Activated gamma-delta T cell treated with anti-CD3 and anti-CD28 coated beads, Interleukin-2, amount 50 U/mL, for 16 hours (primary cell): ENCODE measurements at regions not wholly inside any gene's neighbourhood (a gene's known extent, or its start where the extent isn't known, plus 50 kb on each side); places are given as distances from the start of the nearest gene placed in this dataset.

Source experiments
- DNase-seq: peaks from one replicate; pipeline ENCODE4 v3.0.0-alpha.2; 2020; ENCODE audit warnings: low read depth

DNA sequence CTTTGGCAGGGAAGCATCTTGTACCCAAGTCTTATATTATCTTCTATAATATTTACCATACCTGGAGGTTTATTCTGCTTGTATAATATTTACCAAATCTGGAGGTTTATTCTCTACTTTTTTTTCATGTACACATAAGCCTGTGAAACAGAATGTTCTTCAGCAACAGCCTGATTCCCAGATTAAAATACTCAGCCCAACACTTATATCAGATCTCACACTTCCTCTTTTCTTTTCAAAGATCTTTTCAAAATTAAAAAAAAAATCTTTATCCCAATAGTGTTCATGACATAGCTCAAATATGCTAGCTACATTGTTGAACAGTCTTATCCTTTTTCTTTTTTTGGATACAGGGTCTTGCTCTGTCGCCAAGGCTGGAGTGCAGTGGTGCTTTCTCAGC, 300.7 kb downstream of the LMO7 start:
- DNase-seq = no peak

- DNase-seq = no peak
These were observed 299.7 kb downstream of the LMO7 start for GRCh38 chr13:75935805-75936204.

GRCh38 chr13:75934889-75935288, 298.8 kb downstream of the LMO7 start:
- no peak for DNase-seq

DNA sequence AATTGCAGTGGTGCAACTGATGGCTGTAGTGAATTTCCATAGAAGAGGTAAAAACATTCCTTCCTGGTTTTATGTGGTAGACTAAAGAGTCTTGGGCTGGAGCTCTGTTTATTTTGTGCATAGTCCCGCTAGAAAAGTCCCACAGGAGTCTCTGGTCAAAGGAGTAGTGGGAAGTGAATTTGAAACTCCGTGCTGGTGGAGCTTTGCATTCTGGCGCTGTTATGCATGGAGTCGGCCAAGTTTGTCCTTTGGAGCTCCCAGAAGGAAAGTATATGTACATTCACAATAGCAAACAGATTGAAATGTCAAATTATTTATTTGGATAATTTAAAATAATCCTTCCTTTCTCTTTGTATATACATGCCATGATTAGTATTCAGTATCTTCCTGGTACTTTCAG, 296.5 kb downstream of the LMO7 start:
- DNase-seq = no peak

- DNase-seq = no peak
These were observed 295.0 kb downstream of the LMO7 start for GRCh38 chr13:75931116-75931515.

DNA sequence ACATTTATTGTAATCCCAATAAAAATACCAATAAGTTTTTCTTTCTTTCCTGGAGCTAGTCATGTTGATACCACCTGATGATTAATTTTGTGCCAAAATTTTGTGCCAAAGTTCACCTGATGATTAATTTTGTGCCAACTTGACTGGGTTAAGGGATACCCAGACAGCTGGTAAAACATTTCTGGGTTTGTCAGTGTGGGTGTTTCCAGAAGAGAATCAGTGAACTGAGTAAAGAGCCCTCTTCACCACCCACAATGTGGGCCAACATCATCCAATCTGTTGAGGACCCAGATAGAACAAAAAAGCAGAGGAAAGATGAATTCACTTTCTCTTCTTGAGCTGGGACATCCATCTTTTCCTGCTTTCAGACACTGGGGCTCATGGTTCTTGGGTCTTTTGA, 292.9 kb downstream of the LMO7 start:
- DNase-seq = no peak

- no peak for DNase-seq
These were observed 291.1 kb downstream of the LMO7 start for GRCh38 chr13:75927183-75927669.

GRCh38 chr13:75920536-75920935, 284.4 kb downstream of the LMO7 start:
- no peak for DNase-seq

DNA sequence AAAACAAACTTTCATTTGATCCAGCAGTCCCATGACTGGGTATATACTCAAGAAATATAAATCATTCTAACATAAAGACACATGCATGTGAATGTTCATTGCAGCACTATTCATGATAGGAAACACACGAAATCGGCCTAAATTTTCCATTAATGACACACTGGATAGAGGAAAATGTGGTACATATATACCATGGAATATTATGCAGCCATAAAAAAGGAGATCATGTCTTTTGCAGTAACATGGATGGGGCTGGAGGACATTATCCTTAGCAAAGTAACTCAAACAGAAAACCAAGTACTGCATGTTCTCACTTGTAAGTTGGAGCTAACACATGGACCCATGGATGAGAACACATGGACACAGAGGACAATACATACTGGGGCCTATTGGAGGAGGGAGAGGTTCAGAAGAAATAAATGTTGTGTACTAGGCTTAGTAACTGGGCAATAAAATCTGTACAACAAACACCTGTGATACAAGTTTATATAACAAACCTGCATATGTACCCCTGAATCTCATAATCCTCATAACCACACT, 283.6 kb downstream of the LMO7 start:
- no peak for DNase-seq

- no peak for DNase-seq
These were observed 278.9 kb downstream of the LMO7 start for GRCh38 chr13:75915066-75915465.

DNA sequence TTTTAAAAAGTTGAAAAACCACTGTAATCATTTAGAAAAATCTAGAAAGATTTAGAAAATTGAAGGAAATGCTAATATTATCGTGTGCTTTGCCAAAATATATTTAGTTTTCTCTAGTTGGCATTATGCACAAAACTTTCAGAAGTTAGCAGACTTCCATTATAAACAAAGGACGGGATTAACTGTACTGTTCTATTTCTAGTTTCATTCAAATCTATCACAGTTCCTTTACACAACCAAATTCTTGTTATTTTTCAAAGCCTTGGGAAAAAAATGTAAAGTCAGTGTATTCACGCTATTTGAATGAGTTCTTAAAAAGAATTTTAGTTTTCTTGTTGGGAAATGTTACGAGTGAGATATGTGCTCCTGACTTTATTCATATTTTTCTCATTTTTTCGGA, 277.8 kb downstream of the LMO7 start:
- no peak for DNase-seq

GRCh38 chr13:75910591-75910990, 274.5 kb downstream of the LMO7 start:
- DNase-seq = no peak
